GM21515 (cell line): ENCODE measurements at regions not wholly inside any gene's neighbourhood (a gene's known extent, or its start where the extent isn't known, plus 50 kb on each side); places are given as distances from the start of the nearest gene placed in this dataset.
"Not testable (repeated sequence)": the region's sequence is repeated elsewhere in the genome, so short reads cannot be mapped to it uniquely, and the experiment has no call there.

Experiments
- ATAC-seq: cut with Tn5 transposase; IDR thresholded peaks from one replicate; pipeline ENCODE4 v1.9.1; 2021; ENCODE audit not compliant: unreplicated experiment

DNA sequence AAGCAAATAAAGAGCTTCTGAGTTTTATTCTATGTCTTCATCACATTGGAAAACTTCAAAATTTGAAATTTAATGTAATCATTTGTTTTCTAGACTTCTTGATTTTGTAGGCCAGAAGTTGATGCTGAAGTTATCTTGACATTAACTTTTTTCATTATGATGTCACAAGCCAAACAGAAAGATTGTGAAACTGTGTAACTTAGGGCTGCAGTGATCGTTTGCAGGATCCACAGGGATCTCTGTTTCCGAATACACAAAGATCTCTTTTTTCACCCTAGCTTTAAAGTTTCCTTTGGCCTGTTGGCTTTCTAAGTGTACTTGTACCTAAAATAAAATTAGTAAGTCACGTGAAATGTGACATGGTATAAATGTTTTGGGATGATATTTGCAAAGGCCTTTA, 594.9 kb upstream of the CDH2 start:
- ATAC-seq: no peak

DNA sequence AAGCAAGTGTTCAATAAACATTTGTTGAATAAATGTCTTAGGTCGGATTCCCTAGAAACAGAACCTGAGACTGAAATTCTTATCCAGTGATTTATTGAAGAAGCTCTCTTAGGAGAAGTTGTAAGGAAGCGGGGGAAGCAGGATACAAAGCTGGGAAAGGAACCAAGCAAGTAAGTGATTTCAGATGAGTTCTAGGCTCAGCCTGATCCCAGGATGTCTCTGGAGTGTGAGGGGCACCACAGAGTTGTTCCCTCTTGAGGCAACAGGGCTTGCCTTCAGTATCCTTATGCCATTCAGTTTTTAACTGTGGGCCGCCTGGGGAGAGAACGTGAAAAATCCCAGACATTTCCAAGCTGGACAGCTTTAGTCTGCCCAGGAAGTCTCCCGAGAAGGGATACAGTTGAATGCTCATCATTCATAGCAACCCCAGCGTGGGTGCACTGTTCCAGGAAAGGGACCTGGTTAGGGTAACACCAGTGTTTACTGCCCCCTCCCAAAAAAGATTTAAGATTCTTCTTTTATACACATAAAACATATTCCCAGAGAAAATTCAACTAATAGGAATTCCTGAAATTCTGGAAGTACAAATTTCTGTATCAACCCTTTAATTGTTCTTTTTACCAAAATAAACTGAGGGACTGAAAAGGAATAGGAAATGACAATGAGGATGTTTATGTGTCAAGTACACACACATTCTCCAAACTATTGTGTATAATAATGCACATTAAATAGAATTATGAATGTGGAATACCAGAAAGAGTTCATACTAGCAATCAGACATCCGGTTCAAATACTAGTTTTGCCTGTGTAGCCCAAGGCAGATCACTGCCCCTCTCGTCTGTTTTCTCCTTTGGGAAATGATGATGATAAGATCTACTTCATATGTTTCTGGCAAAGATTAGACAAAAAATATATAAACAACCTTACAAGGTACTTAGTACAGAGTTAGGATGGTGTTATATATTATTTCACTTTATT, 592.1 kb upstream of the CDH2 start:
- ATAC-seq: no peak

DNA sequence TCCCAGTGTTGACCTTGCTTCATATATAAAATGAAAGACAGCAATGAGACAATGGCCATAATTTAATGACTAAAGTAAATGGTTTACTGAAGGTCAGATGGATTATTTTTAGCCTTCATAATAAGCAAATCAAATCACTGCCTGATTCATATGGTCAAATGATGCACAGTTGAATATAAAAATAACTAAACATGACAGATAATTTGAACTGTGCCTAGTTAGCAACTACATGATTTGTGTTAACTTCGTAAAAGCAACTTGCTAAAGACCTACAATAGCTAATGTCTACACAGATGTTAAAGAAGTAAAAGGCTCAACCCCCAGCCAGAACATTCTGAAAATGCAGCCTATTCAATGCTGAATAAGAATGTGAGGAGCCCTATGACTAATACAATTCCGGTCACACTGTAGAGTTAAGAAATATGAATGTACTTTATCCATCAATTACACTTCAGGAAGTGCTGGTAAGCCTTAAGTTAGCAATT, 590.8 kb upstream of the CDH2 start:
- ATAC-seq: no peak

DNA sequence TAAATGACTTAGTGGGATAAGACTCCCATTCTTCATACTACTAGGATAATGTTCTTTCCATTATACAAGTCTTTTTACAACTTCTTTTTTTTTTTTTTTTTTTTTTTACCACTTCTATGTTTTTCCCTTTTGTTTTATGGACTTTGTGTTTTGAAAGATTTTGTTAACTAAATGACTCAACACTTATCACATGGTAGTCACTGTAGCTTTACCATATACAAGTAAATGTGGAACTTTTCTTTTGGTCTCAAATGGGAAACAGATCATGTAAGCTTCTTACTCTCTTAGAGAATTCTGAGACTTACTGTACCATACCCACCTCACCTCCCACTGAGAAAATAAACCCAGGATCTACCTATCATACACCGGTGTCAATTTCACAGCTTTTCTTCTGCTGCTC, 590.3 kb upstream of the CDH2 start:
- ATAC-seq: no peak

DNA sequence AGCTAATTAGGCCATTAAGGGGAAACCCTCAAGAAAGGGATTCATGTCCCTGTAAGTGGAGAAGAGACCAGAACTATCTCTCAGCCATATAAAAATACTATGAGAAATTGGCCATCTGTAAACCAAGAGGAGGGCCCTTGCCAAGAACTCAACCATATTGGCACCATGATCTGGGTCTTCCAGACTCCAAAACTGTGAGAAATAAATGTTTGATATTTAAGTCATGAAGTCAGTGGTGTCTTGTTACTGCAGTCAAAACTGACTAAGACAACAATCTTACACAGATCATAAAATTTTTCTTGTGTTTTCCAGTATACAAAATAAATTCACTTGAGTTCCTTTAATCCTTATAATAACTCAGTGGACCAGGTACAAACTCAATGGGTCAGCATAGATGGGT, 589.8 kb upstream of the CDH2 start:
- ATAC-seq: no peak

DNA sequence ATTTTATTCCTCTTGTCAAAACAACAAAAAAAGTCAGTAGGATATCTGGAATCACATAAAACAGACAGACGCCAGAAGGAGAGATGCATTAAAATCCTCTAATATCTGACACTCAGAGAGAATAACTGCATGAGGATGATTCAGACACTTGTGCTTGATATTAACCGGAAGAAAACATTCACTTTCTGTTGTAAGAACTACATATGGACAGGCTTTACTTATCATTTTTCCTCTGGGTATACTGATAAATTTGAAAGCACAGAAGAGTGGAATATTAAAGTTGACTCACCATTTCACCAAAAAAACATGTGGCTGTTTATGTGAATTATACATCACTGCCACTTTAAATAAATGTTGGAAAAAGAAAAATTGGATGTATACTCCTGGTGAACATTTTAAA, 589.1 kb upstream of the CDH2 start:
- no peak for ATAC-seq

DNA sequence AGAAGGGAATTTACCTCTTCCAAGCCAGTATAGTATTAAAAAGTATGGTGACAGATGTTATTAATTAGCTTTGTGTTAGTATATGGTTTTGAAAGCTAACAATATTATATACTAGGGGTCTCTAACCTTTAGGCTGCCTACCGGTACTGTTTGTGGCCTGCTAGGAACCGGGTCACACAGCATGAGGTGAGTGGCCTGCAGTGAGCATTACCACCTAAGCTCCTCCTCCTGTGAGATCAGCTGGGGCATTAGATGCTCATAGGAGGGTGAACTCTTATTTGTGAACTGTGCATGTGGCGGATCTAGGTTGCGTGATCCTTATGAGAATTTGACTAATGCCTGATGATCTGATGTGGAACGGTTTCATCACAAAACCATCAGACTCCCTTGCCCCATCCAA, 583.4 kb upstream of the CDH2 start:
- ATAC-seq: no peak

DNA sequence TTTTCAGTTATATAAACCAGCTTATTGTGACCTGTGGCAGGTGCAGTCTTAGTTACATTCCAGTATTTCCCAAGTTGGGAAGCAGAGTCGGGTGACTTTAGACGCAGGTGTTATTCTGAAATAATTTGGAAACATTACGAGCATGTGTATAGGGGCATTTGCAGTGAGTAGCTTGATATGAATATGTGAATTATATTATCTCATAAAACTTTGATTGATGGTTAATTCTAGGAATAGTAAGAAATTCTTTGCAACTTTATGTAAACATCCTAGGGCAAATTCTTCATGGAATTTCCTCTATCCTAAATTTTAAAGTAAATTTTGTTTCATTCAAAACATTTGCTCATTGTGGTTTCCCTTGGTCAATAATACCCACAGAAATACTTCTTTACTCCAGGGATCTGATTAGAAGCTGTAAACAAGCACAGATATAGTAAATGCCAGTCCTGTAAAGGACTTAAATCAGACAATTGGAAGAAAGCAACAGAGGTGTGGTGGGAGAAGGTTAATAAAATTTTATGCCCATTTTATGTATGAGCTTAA, 580.6 kb upstream of the CDH2 start:
- ATAC-seq: no peak

DNA sequence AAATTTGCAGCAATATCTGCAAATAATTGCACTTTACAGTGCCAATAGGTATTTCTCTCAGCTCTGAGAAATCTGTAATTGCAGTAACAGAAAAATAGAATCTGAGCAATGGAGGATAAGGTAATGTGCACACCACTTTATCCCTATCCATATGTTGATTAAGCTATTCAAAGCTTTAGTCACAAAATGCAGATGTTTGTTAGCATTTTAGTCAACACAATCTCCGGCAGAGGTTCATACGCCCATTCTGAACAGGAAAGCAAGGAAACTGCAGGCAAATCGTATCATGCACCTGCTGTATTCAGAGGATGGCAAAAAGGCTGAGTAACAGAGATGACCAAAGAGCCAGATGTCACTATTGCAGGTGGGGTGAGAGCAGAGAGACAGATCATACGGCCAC, 566.2 kb upstream of the CDH2 start:
- ATAC-seq: no peak

DNA sequence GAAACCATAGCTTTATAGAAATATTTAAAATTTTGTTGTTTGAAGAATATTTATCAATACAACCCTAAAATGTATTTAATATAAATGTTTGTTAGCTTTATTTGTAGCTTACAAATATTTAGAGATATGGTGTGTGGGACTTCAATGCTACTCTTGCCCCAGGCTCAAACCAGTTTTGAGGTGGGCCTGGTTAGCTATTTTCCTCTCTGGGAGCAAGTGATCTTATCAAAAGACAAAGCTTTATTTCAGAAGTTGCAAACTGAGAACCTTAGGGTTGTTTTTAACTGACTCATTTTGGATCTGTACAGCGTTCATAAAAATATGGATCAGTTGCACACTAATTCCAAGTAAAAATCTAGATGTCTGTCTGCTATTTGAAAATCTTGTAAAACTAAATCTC, 563.6 kb upstream of the CDH2 start:
- ATAC-seq: no peak

DNA sequence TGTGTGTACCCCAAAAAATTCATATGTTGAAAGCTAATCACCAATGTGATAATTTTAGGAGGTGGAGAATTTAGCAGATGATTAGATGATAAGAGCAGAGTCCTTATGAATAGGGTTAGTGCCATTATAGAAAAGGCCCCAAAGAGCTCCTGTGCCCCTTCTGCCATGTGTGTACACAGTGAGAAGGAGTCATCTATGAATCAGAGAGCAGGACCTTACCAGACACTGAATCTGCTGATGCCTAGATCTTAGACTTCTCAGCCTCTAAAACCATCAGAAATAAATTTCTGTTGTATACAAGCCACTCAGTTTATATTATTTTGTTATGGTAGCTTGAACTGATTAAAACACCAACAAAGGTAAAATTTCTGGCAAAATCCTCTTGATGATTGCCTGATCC, 560.0 kb upstream of the CDH2 start:
- ATAC-seq: no peak

DNA sequence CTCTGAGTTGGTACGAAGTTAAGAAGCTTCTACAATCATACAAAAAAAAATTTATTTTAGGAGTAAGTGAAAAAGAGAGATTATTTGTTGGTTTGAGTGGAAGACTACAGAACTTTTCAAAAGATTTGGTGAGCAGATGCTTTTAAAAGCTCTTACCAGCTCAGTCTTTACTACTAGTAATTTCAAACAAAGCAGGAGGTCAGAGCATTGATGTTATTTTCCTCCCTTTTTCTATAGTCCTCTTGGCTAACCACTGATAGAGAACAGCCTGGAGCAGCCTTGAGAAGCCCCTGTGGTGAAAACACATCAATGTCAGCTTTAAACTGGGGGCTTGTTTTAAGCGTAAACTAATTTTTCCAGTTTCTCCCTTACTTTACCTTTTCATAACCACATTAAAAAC, 559.3 kb upstream of the CDH2 start:
- ATAC-seq: no peak

DNA sequence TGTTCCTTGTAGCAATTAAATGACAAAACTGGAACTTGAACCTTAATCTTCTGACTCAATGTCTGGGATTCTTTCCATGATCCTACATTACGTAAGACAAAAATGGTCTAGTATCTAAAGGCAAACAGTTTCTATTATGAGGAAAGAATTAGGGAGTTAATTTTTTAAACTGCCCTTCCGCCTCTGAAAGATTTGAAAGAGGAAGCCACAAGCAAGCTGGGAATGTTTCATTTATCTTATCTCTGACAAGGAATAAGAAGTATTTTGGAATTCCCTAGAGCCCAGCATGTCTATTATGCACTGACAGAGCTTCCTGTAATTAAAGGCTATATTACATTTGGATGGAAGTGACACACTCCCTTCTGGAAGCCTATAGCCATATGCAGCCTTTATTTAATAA, 558.8 kb upstream of the CDH2 start:
- no peak for ATAC-seq

DNA sequence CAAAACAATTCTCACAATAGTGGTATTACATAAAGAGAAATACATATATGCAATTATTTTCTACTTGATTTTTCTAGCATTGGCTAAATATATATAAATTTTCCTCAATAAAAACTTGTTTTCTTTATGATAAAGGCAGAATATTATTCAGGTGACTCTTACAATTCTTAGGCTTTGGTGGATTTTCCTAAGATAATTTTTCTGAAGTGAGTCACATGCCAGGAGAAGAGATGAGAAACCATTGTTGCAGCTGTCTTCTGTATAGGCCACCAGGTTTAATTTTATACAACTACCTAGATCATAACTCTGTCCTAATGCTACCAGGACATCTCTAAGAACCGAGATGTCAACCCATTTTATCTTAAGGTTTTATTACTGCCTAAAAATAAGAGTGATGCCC, 552.4 kb upstream of the CDH2 start:
- ATAC-seq: no peak

DNA sequence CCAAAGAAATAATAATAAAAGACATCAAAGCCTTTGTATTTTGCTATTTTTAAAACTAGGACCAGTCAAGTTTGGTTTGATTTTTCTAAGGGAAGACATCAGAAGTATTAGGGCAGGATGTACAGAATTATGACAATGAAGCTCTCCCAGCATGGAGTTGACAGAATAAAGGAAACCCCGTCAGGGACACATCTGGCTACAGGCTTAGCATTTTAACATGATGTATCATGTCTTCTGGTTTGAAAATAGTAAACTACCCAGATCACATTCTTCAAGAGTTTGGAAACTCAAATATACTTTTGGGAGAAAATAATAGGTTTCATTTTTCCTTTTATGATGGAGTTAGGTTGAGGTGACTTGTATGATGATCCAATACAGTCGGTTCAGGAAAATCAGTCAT, 552.0 kb upstream of the CDH2 start:
- ATAC-seq: no peak

DNA sequence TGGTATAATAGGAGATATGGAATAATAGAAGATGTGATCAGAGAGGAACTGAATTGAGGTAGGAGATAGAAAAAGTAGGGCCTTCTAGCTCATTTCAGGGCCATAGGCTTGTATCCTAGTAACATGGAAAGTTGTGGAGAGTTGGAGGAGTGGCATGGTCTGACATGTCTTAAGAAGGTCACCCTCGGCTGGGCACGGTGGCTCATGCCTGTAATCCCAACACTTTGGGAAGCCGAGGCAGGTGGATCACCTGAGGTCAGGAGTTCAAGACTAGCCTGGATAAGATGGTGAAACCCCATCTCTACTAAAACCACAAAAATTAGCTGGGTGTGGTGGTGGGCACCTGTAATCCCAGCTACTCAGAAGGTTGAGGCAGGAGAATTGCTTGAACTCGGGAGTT, 550.3 kb upstream of the CDH2 start:
- ATAC-seq: not testable (repeated sequence)

DNA sequence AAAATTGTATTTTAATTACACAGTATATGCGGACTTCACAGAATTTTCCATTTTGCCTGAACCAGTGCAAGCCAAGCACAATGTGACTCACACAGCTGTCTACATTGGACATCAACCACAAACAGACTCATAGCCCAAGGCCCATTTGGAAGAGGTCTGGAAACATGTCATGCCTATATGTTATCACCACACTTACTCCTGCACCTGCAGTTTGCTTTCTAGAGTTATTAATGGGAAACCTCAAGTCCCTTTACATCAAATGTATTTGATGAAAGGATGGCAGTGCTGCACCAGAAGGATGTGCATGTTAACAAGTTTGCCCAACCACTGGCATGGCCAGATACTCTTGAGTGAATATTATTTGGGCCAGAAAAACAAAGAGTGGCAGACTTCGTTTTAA, 548.9 kb upstream of the CDH2 start:
- no peak for ATAC-seq

DNA sequence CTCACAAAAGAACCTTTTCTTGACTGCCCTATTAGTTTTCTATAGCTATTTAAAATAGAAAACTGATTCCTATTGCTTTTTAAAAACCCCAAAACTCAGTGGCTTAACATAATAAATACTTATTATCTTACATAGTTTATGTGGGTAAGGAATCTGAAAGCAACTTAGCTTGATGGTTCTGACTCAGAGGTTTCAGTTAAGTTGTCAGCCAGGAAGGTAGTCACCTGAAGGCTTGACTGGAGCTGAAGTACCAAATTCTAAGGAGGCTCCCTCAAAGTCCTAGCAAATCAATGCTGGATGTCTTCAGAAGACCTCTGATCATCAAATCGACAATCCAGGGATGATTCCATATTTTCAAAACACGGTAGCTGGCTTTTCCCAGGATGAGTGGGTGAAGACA, 546.6 kb upstream of the CDH2 start:
- no peak for ATAC-seq

DNA sequence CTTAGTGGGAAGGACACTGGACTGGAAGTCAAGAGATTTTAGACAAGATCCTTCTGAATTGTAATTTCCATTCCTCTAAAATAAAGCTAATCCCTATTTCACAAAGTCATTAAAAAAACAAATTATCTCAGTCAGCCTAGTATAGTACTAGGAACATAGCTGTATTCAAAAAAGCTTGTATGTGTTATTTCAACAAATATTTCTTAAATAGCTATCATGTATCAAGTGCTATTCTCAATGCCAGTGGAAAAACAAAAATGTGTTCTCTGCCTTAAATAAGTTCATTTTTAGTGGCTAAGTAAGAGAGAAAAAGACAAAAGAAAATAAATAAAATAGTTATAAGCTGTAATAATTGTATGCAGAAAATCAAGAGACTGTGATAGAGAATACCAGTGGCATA, 541.8 kb upstream of the CDH2 start:
- no peak for ATAC-seq

DNA sequence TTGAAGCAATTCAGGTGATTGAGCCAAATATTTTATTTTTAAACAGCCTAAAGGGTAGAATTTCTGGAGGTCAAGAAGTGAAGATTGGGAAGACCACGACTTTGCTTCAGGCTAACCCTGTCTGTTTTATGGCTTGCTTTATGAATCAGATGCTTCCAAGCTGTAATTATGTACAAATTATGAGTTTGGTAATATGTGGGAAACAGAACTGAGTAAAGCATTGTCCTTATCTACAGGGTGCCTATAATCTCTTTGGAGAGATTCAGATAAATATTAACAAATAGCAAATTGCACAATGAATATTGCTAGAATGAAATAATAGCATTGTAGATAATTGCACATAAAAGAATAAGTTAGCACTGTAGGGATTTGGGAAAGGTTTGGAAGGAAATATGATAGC, 539.4 kb upstream of the CDH2 start:
- ATAC-seq: no peak

DNA sequence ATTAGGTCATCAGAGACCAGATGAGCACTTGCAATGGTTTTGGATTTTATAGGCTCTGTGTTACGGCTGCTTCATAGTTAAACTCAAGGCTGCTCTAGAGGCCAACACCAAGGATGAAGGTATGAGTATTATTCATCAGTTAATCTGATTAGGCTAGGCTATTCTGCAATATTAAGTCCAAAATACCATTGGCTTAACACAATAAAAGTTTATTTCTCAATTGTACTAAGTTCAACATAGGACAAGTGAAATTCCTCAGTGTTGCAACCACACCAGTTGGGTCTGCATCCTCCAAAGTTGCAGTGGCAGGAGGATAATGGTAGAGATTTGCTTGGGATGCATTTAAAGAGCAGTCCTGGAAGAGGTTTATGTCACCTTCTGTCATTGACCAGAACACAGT, 538.3 kb upstream of the CDH2 start:
- no peak for ATAC-seq

DNA sequence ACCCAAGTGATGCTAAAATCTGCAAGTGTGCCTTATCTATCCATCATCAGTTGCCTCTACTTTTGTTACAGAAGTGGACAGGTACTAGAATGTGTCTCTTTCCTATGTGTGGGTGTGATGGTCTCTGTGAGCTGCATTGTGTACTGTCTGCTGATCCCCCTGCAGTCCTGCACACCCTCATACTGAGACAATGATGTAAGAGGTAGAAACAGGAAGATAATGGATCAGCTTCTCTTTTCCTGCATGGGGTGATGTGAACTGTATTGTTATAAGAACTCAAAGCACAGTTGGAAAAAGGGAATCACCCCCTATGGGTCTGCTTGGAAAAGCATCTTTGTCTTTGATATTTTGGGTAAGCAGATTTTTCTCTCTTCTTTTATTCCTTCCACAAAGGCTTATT, 537.6 kb upstream of the CDH2 start:
- no peak for ATAC-seq
